ENCODE measurements at regions not wholly inside any gene's neighbourhood (a gene's known extent, or its start where the extent isn't known, plus 50 kb on each side); places are given as distances from the start of the nearest gene placed in this dataset.
"Not testable (repeated sequence)": the region's sequence is repeated elsewhere in the genome, so short reads cannot be mapped to it uniquely, and the experiment has no call there.

- not testable (repeated sequence) for H3F3A ChIP-seq (ENCODE audit: insufficient read depth, low read length); H3K4me1 ChIP-seq (ENCODE audit: insufficient read depth, low read length, severe bottlenecking); H3K36me3 ChIP-seq (ENCODE audit: insufficient read depth, low read length); H2AFZ ChIP-seq (ENCODE audit: low read length); H3K4me2 ChIP-seq (ENCODE audit: low read length); H3K27me3 ChIP-seq (ENCODE audit: insufficient read depth, low read length); H3K9me3 ChIP-seq (ENCODE audit: low read length); H3K4me3 ChIP-seq (ENCODE audit: low read depth, low read length, poor library complexity, severe bottlenecking); H3K79me2 ChIP-seq (ENCODE audit: insufficient read depth, low read length); H3K27ac ChIP-seq (ENCODE audit: low read depth, low read length, poor library complexity, severe bottlenecking); H3K9me2 ChIP-seq (ENCODE audit: low read depth, low read length); H4K20me1 ChIP-seq (ENCODE audit: insufficient read depth, low read length); H3K9ac ChIP-seq (ENCODE audit: low read length)
Observed at GRCh38 chr14:19203250-19203972, 230.7 kb downstream of the POTEG start.

- not testable (repeated sequence) for H3K27ac ChIP-seq (ENCODE audit: low read depth, low read length, poor library complexity, severe bottlenecking); H3K36me3 ChIP-seq (ENCODE audit: insufficient read depth, low read length); H3K4me1 ChIP-seq (ENCODE audit: insufficient read depth, low read length, severe bottlenecking); H3K79me2 ChIP-seq (ENCODE audit: insufficient read depth, low read length); H3K4me2 ChIP-seq (ENCODE audit: low read length); H3K9me2 ChIP-seq (ENCODE audit: low read depth, low read length); H3F3A ChIP-seq (ENCODE audit: insufficient read depth, low read length); H3K4me3 ChIP-seq (ENCODE audit: low read depth, low read length, poor library complexity, severe bottlenecking); H3K9me3 ChIP-seq (ENCODE audit: low read length); H4K20me1 ChIP-seq (ENCODE audit: insufficient read depth, low read length); H3K27me3 ChIP-seq (ENCODE audit: insufficient read depth, low read length); H2AFZ ChIP-seq (ENCODE audit: low read length); H3K9ac ChIP-seq (ENCODE audit: low read length)
Observed at GRCh38 chr14:19204827-19205226, 229.3 kb downstream of the POTEG start.

GRCh38 chr14:19216480-19216879, 217.7 kb downstream of the POTEG start:
- not testable (repeated sequence) for H3K9ac ChIP-seq (ENCODE audit: low read length); H3K79me2 ChIP-seq (ENCODE audit: insufficient read depth, low read length)

GRCh38 chr14:19219423-19219822, 214.7 kb downstream of the POTEG start:
- not testable (repeated sequence) for H3K9me2 ChIP-seq (ENCODE audit: low read depth, low read length); H3F3A ChIP-seq (ENCODE audit: insufficient read depth, low read length); H3K9ac ChIP-seq (ENCODE audit: low read length); H3K27me3 ChIP-seq (ENCODE audit: insufficient read depth, low read length); H3K27ac ChIP-seq (ENCODE audit: low read depth, low read length, poor library complexity, severe bottlenecking); H3K4me3 ChIP-seq (ENCODE audit: low read depth, low read length, poor library complexity, severe bottlenecking); H3K79me2 ChIP-seq (ENCODE audit: insufficient read depth, low read length); H4K20me1 ChIP-seq (ENCODE audit: insufficient read depth, low read length); H3K4me1 ChIP-seq (ENCODE audit: insufficient read depth, low read length, severe bottlenecking); H2AFZ ChIP-seq (ENCODE audit: low read length); H3K9me3 ChIP-seq (ENCODE audit: low read length); H3K4me2 ChIP-seq (ENCODE audit: low read length); H3K36me3 ChIP-seq (ENCODE audit: insufficient read depth, low read length)

More at GRCh38 chr14:19216480-19216879, 217.7 kb downstream of the POTEG start:
- H3K27me3 ChIP-seq (ENCODE audit: insufficient read depth, low read length); H3K4me1 ChIP-seq (ENCODE audit: insufficient read depth, low read length, severe bottlenecking); H4K20me1 ChIP-seq (ENCODE audit: insufficient read depth, low read length); H3K9me2 ChIP-seq (ENCODE audit: low read depth, low read length); H3K27ac ChIP-seq (ENCODE audit: low read depth, low read length, poor library complexity, severe bottlenecking); H3K36me3 ChIP-seq (ENCODE audit: insufficient read depth, low read length); H2AFZ ChIP-seq (ENCODE audit: low read length); H3K4me2 ChIP-seq (ENCODE audit: low read length); H3K4me3 ChIP-seq (ENCODE audit: low read depth, low read length, poor library complexity, severe bottlenecking); H3K9me3 ChIP-seq (ENCODE audit: low read length); H3F3A ChIP-seq (ENCODE audit: insufficient read depth, low read length): not testable (repeated sequence)

GRCh38 chr14:19231421-19231820, 202.7 kb downstream of the POTEG start:
- not testable (repeated sequence) for H3K79me2 ChIP-seq (ENCODE audit: insufficient read depth, low read length); H3F3A ChIP-seq (ENCODE audit: insufficient read depth, low read length); H3K27ac ChIP-seq (ENCODE audit: low read depth, low read length, poor library complexity, severe bottlenecking); H3K4me2 ChIP-seq (ENCODE audit: low read length); H2AFZ ChIP-seq (ENCODE audit: low read length); H3K4me1 ChIP-seq (ENCODE audit: insufficient read depth, low read length, severe bottlenecking); H3K4me3 ChIP-seq (ENCODE audit: low read depth, low read length, poor library complexity, severe bottlenecking); H3K36me3 ChIP-seq (ENCODE audit: insufficient read depth, low read length); H4K20me1 ChIP-seq (ENCODE audit: insufficient read depth, low read length); H3K9me3 ChIP-seq (ENCODE audit: low read length); H3K27me3 ChIP-seq (ENCODE audit: insufficient read depth, low read length); H3K9me2 ChIP-seq (ENCODE audit: low read depth, low read length); H3K9ac ChIP-seq (ENCODE audit: low read length)

GRCh38 chr14:19234059-19234458, 200.1 kb downstream of the POTEG start:
- H3K36me3 ChIP-seq (ENCODE audit: insufficient read depth, low read length); H3K4me2 ChIP-seq (ENCODE audit: low read length); H3K9ac ChIP-seq (ENCODE audit: low read length); H4K20me1 ChIP-seq (ENCODE audit: insufficient read depth, low read length); H3F3A ChIP-seq (ENCODE audit: insufficient read depth, low read length); H2AFZ ChIP-seq (ENCODE audit: low read length); H3K4me3 ChIP-seq (ENCODE audit: low read depth, low read length, poor library complexity, severe bottlenecking); H3K27ac ChIP-seq (ENCODE audit: low read depth, low read length, poor library complexity, severe bottlenecking); H3K79me2 ChIP-seq (ENCODE audit: insufficient read depth, low read length); H3K27me3 ChIP-seq (ENCODE audit: insufficient read depth, low read length); H3K4me1 ChIP-seq (ENCODE audit: insufficient read depth, low read length, severe bottlenecking); H3K9me3 ChIP-seq (ENCODE audit: low read length); H3K9me2 ChIP-seq (ENCODE audit: low read depth, low read length): not testable (repeated sequence)

GRCh38 chr14:19237656-19238055, 196.5 kb downstream of the POTEG start:
- H3K4me1 ChIP-seq (ENCODE audit: insufficient read depth, low read length, severe bottlenecking); H3K36me3 ChIP-seq (ENCODE audit: insufficient read depth, low read length); H3K9me3 ChIP-seq (ENCODE audit: low read length); H3K9ac ChIP-seq (ENCODE audit: low read length); H3K9me2 ChIP-seq (ENCODE audit: low read depth, low read length); H3F3A ChIP-seq (ENCODE audit: insufficient read depth, low read length); H3K27ac ChIP-seq (ENCODE audit: low read depth, low read length, poor library complexity, severe bottlenecking); H3K4me3 ChIP-seq (ENCODE audit: low read depth, low read length, poor library complexity, severe bottlenecking); H2AFZ ChIP-seq (ENCODE audit: low read length); H3K79me2 ChIP-seq (ENCODE audit: insufficient read depth, low read length); H3K27me3 ChIP-seq (ENCODE audit: insufficient read depth, low read length); H4K20me1 ChIP-seq (ENCODE audit: insufficient read depth, low read length); H3K4me2 ChIP-seq (ENCODE audit: low read length): not testable (repeated sequence)

- H3K27ac ChIP-seq (ENCODE audit: low read depth, low read length, poor library complexity, severe bottlenecking); H2AFZ ChIP-seq (ENCODE audit: low read length); H3K4me1 ChIP-seq (ENCODE audit: insufficient read depth, low read length, severe bottlenecking); H3K4me3 ChIP-seq (ENCODE audit: low read depth, low read length, poor library complexity, severe bottlenecking); H3K9ac ChIP-seq (ENCODE audit: low read length); H3K4me2 ChIP-seq (ENCODE audit: low read length); H3K79me2 ChIP-seq (ENCODE audit: insufficient read depth, low read length); H3K27me3 ChIP-seq (ENCODE audit: insufficient read depth, low read length); H4K20me1 ChIP-seq (ENCODE audit: insufficient read depth, low read length); H3K9me2 ChIP-seq (ENCODE audit: low read depth, low read length); H3K36me3 ChIP-seq (ENCODE audit: insufficient read depth, low read length); H3F3A ChIP-seq (ENCODE audit: insufficient read depth, low read length); H3K9me3 ChIP-seq (ENCODE audit: low read length): not testable (repeated sequence)
Observed at GRCh38 chr14:19238584-19238983, 195.6 kb downstream of the POTEG start.

Data from OCI-LY1 (cell line).